Epithelial cell of proximal tubule (primary cell): ENCODE measurements at regions not wholly inside any gene's neighbourhood (a gene's known extent, or its start where the extent isn't known, plus 50 kb on each side); places are given as distances from the start of the nearest gene placed in this dataset.

Experiments
- DNase-seq: peaks from one replicate; pipeline ENCODE4 v3.0.0-alpha.2; 2011; ENCODE audit warnings: low read depth
- H3K4me3 ChIP-seq: 2 replicates; pipeline ENCODE4 v1.5.1; 2011; ENCODE audit warnings: low read depth, mild to moderate bottlenecking, low read length
- TF ChIP-seq, protein P1 (sequence below): conservative IDR thresholded peaks from 2 replicates; pipeline ENCODE4 v1.5.1; 2012; ENCODE audit warnings: low read depth, mild to moderate bottlenecking, low read length

GRCh38 chr4:132998585-132999230 lies 150.4 kb upstream of the PCDH10 start:
- no peak for DNase-seq
- TF ChIP-seq, protein P1, sequence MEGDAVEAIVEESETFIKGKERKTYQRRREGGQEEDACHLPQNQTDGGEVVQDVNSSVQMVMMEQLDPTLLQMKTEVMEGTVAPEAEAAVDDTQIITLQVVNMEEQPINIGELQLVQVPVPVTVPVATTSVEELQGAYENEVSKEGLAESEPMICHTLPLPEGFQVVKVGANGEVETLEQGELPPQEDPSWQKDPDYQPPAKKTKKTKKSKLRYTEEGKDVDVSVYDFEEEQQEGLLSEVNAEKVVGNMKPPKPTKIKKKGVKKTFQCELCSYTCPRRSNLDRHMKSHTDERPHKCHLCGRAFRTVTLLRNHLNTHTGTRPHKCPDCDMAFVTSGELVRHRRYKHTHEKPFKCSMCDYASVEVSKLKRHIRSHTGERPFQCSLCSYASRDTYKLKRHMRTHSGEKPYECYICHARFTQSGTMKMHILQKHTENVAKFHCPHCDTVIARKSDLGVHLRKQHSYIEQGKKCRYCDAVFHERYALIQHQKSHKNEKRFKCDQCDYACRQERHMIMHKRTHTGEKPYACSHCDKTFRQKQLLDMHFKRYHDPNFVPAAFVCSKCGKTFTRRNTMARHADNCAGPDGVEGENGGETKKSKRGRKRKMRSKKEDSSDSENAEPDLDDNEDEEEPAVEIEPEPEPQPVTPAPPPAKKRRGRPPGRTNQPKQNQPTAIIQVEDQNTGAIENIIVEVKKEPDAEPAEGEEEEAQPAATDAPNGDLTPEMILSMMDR, result no peak
- H3K4me3 ChIP-seq, result no peak overlapping the region

- TF ChIP-seq, protein P1, result no peak
- no peak overlapping the region for H3K4me3 ChIP-seq
- no peak for DNase-seq
Observed at GRCh38 chr4:133000012-133000411, 149.1 kb upstream of the PCDH10 start.

- H3K4me3 ChIP-seq, result no peak overlapping the region
- TF ChIP-seq, protein P1, result no peak
Observed at GRCh38 chr4:133003169-133003568, 145.9 kb upstream of the PCDH10 start.

GRCh38 chr4:133014473-133015135 lies 134.5 kb upstream of the PCDH10 start:
- no peak for DNase-seq
- H3K4me3 ChIP-seq, result no peak overlapping the region
- TF ChIP-seq, protein P1, result no peak

More at GRCh38 chr4:133003169-133003568, 145.9 kb upstream of the PCDH10 start:
- DNase-seq, result no peak

GRCh38 chr4:133045288-133045687 lies 103.8 kb upstream of the PCDH10 start:
- no peak overlapping the region for H3K4me3 ChIP-seq
- DNase-seq, result no peak
- TF ChIP-seq, protein P1, result no peak

DNA sequence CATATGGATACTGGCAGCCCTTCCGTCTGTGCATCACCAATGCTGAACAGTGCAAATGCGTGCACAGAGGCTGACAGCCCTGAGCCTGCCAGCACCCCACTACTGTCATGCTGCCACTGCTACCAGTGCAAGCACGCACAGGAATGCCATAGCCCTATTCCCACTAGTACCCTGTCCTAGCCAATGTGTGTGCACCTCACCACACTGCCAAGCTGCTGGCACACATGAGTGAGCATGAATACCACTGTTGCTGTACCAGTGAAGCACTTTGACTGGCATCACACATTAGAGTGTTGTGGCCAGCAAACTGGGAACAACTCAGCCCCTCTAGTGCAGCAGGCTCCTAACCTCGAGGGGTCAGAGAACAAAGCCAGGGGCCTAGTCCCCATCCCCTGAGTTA lies 102.9 kb upstream of the PCDH10 start:
- TF ChIP-seq, protein P1, result no peak
- DNase-seq, result no peak
- H3K4me3 ChIP-seq, result no peak overlapping the region

DNA sequence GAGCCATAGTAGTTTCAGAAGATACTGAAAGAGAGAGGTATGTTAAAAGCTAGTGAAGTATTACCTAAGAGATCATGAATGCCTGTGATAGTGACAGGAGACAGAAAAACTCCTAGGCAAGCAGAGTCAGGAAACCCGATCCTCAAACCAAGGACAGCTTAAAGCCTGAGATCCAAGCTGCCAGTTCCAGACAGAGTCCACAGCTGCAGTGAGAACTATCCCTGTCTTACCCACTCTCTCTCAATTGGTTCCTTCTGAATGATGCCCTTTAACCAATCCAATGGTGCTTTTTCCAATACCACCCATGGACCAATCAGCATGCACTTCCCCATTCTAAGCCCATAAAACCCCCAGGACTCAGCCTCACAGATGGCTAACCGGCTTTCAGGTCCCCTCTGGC lies 90.4 kb upstream of the PCDH10 start:
- no peak overlapping the region for H3K4me3 ChIP-seq
- TF ChIP-seq, protein P1, result no peak
- no peak for DNase-seq
